Hepatocyte (in vitro differentiated cells): ENCODE measurements at regions not wholly inside any gene's neighbourhood (a gene's known extent, or its start where the extent isn't known, plus 50 kb on each side); places are given as distances from the start of the nearest gene placed in this dataset.
A peak's percentile ranks its signal among the peaks of the same experiment; 100 is the strongest.

Experiments
- DNase-seq: peaks from one replicate; pipeline ENCODE4 v3.0.0-alpha.2; 2016; ENCODE audit warnings: low spot score
- H2AFZ ChIP-seq: fragments of 200-600 bp; sonication (generic); 2 replicates; pipeline ENCODE4 v1.6.0; 2016; ENCODE audit warnings: antibody characterized with exemption, mild to moderate bottlenecking
- H3K27ac ChIP-seq: fragments of 200-600 bp; sonication (generic); 2 replicates; pipeline ENCODE4 v1.5.1; 2016; ENCODE audit warnings: mild to moderate bottlenecking
- H3K27me3 ChIP-seq: fragments of 200-600 bp; sonication (generic); 2 replicates; pipeline ENCODE4 v1.6.1; 2016
- H3K36me3 ChIP-seq: fragments of 200-600 bp; sonication (generic); replicated peaks from 2 replicates; pipeline ENCODE4 v1.5.1; 2016; ENCODE audit warnings: low read depth; ENCODE audit not compliant: insufficient read depth
- H3K4me1 ChIP-seq: fragments of 200-600 bp; sonication (generic); 2 replicates; pipeline ENCODE4 v1.5.1; 2016; ENCODE audit warnings: mild to moderate bottlenecking, moderate library complexity; ENCODE audit not compliant: insufficient read depth
- H3K4me2 ChIP-seq: fragments of 200-600 bp; sonication (generic); 2 replicates; pipeline ENCODE4 v1.6.0; 2016
- H3K4me3 ChIP-seq: fragments of 200-600 bp; sonication (generic); 2 replicates; pipeline ENCODE4 v1.5.1; 2016; ENCODE audit warnings: mild to moderate bottlenecking
- H3K79me2 ChIP-seq: fragments of 200-600 bp; sonication (generic); 2 replicates; pipeline ENCODE4 v1.6.0; 2017; ENCODE audit warnings: mild to moderate bottlenecking
- H3K9me2 ChIP-seq: fragments of 200-600 bp; sonication (generic); replicated peaks from 2 replicates; pipeline ENCODE4 v1.6.0; 2017; ENCODE audit warnings: mild to moderate bottlenecking; ENCODE audit not compliant: insufficient read depth
- H3K9me3 ChIP-seq: fragments of 200-600 bp; sonication (generic); 2 replicates; pipeline ENCODE4 v1.5.1; 2016; ENCODE audit warnings: low read depth, mild to moderate bottlenecking
- H4K20me1 ChIP-seq: fragments of 200-600 bp; sonication (generic); 2 replicates; pipeline ENCODE4 v1.6.0; 2016; ENCODE audit warnings: mild to moderate bottlenecking; ENCODE audit not compliant: insufficient read depth, poor library complexity, severe bottlenecking
- EZH2 ChIP-seq: fragments of 200-600 bp; sonication (generic); IDR thresholded peaks from 2 replicates; pipeline ENCODE4 v1.6.1; 2016; ENCODE audit warnings: antibody characterized with exemption, mild to moderate bottlenecking, borderline replicate concordance
- EZH2phosphoT487 ChIP-seq: fragments of 200-600 bp; sonication (generic); IDR thresholded peaks from one replicate; pipeline ENCODE4 v1.6.1; 2018; ENCODE audit warnings: antibody characterized with exemption, mild to moderate bottlenecking, low read depth, moderate library complexity; ENCODE audit not compliant: unreplicated experiment, severe bottlenecking
- WGBS: methylation state at CpG from one replicate; pipeline ENCODE4 v1.1.6; 2016; ENCODE audit warnings: low lambda C conversion rate; ENCODE audit errors: missing lambda C conversion rate; 5-methylcytosine and 5-hydroxymethylcytosine counted together
- TF ChIP-seq, protein P1 (sequence below): fragments of 200-600 bp; sonication (generic); IDR thresholded peaks from 2 replicates; pipeline ENCODE4 v1.5.1; 2016; ENCODE audit warnings: antibody characterized with exemption, mild to moderate bottlenecking; ENCODE audit not compliant: poor library complexity

GRCh38 chr18:66440433-66440832 is 163.5 kb downstream of the CDH19 start:
- Histone ChIP-seq H3K4me1 (no peaks in the 10 kb centered on the region), H3K4me2 (no peak overlapping the region), H3K9me3 (no peaks in the 10 kb centered on the region), H4K20me1 (no peaks in the 10 kb centered on the region), H3K27me3 (no peaks in the 10 kb centered on the region), H3K79me2 (no peaks in the 10 kb centered on the region), H2AFZ (no peak overlapping the region), H3K9me2 (no peaks in the 10 kb centered on the region), H3K27ac (no peak overlapping the region), H3K36me3 (no peaks in the 10 kb centered on the region), H3K4me3 (no peak overlapping the region)
- WGBS, result 82% methylated on average over 6 of the region's 6 CpGs
- peak; percentile 58 for DNase-seq
- TF ChIP-seq EZH2phosphoT487, result no peak
- TF ChIP-seq EZH2, result no peak
- TF ChIP-seq, protein P1, sequence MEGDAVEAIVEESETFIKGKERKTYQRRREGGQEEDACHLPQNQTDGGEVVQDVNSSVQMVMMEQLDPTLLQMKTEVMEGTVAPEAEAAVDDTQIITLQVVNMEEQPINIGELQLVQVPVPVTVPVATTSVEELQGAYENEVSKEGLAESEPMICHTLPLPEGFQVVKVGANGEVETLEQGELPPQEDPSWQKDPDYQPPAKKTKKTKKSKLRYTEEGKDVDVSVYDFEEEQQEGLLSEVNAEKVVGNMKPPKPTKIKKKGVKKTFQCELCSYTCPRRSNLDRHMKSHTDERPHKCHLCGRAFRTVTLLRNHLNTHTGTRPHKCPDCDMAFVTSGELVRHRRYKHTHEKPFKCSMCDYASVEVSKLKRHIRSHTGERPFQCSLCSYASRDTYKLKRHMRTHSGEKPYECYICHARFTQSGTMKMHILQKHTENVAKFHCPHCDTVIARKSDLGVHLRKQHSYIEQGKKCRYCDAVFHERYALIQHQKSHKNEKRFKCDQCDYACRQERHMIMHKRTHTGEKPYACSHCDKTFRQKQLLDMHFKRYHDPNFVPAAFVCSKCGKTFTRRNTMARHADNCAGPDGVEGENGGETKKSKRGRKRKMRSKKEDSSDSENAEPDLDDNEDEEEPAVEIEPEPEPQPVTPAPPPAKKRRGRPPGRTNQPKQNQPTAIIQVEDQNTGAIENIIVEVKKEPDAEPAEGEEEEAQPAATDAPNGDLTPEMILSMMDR, result no peak

- H2AFZ ChIP-seq, result no peak overlapping the region
- 95% methylated on average over 7 of the region's 7 CpGs for WGBS
- no peak overlapping the region for H3K27ac ChIP-seq
- H3K79me2 ChIP-seq, result no peaks in the 10 kb centered on the region
- no peaks in the 10 kb centered on the region for H4K20me1 ChIP-seq
- H3K4me3 ChIP-seq, result no peak overlapping the region
- H3K4me2 ChIP-seq, result no peak overlapping the region
- no peaks in the 10 kb centered on the region for H3K36me3 ChIP-seq
- no peaks in the 10 kb centered on the region for H3K27me3 ChIP-seq
- no peak for DNase-seq
- no peaks in the 10 kb centered on the region for H3K9me3 ChIP-seq
- H3K9me2 ChIP-seq, result no peaks in the 10 kb centered on the region
- H3K4me1 ChIP-seq, result no peaks in the 10 kb centered on the region
- TF ChIP-seq EZH2 (no peak), EZH2phosphoT487 (no peak)
- TF ChIP-seq, protein P1, result no peak
These were observed 164.2 kb downstream of the CDH19 start for GRCh38 chr18:66439670-66440069.

DNA sequence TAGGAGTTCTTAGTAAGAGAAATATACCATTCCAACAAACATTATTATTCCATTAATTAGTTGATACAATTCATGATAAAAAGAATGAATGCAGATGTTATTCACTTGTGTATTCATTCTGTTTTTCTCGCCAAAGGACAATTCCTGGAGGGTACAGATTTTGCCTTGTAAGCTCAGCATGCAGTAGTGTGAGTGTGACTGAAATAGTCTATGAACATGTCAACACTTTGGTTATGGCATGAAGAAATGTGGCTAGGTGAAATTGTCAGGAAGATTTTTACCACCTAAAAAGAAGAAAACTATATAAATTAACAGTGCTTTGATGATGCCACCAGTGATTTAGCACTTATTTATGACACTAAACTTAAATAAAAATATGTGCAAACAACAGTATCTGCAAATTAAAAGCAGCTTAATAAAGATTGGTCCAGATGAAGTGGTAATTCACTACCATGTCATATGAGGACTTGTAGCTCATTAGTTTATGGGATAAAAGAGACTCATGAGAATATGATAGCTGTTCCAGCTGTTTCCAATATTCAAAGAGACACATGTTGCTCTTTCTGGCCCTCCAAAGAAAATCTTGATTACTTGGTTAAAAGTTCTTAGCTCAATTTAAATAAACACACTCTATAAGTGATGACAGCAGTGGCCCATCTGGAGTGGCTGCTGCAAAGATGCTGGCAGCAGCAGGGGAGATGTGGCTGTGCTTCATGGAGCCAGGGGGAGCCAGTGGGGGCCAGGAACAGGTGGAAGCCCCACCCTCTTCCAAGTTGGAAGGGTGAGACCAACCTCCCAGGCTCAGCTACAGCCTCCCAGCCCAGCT is 165.0 kb downstream of the CDH19 start:
- no peaks in the 10 kb centered on the region for H3K79me2 ChIP-seq
- no peaks in the 10 kb centered on the region for H3K9me3 ChIP-seq
- DNase-seq, result peak; percentile 10
- no peaks in the 10 kb centered on the region for H3K9me2 ChIP-seq
- TF ChIP-seq EZH2phosphoT487, result peak; percentile 65
- no peak for TF ChIP-seq EZH2
- no peak overlapping the region for H2AFZ ChIP-seq
- H3K4me1 ChIP-seq, result no peaks in the 10 kb centered on the region
- H3K4me3 ChIP-seq, result no peak overlapping the region
- no peaks in the 10 kb centered on the region for H3K27me3 ChIP-seq
- no peak overlapping the region for H3K4me2 ChIP-seq
- H3K27ac ChIP-seq, result no peak overlapping the region
- no peaks in the 10 kb centered on the region for H4K20me1 ChIP-seq
- no peaks in the 10 kb centered on the region for H3K36me3 ChIP-seq
- 61% methylated on average over 1 of the region's 1 CpG for WGBS

GRCh38 chr18:66432636-66433035 is 171.3 kb downstream of the CDH19 start:
- Histone ChIP-seq H3K36me3 (no peaks in the 10 kb centered on the region), H3K27ac (no peak overlapping the region), H3K4me2 (no peak overlapping the region), H3K9me3 (no peaks in the 10 kb centered on the region), H2AFZ (no peak overlapping the region), H3K79me2 (no peaks in the 10 kb centered on the region), H3K4me3 (no peak overlapping the region), H3K4me1 (no peaks in the 10 kb centered on the region), H3K9me2 (no peaks in the 10 kb centered on the region), H3K27me3 (no peaks in the 10 kb centered on the region), H4K20me1 (no peaks in the 10 kb centered on the region)
- TF ChIP-seq EZH2phosphoT487 (no peak), EZH2 (no peak)
- TF ChIP-seq, protein P1, result no peak
- 81% methylated on average over 1 of the region's 1 CpG for WGBS
- DNase-seq, result no peak
